PFSK-1 (cell line): ENCODE measurements at regions not wholly inside any gene's neighbourhood (a gene's known extent, or its start where the extent isn't known, plus 50 kb on each side); places are given as distances from the start of the nearest gene placed in this dataset.

Source experiments
- POLR2AphosphoS5 ChIP-seq: IDR thresholded peaks from 2 replicates; pipeline ENCODE4 v1.6.1; 2012; ENCODE audit warnings: low read depth, mild to moderate bottlenecking, control low read depth, low read length, moderate library complexity
- SIN3A ChIP-seq: IDR thresholded peaks from 2 replicates; pipeline ENCODE4 v1.6.1; 2012; ENCODE audit warnings: mild to moderate bottlenecking, low read length, moderate library complexity, borderline replicate concordance; ENCODE audit not compliant: insufficient read depth
- TAF1 ChIP-seq: IDR thresholded peaks from 2 replicates; pipeline ENCODE4 v1.6.1; 2012; ENCODE audit warnings: low read length, control low read depth, borderline replicate concordance; ENCODE audit not compliant: insufficient read depth

- TF ChIP-seq POLR2AphosphoS5 (no peak), SIN3A (no peak), TAF1 (no peak)
These were observed 1008.4 kb upstream of the AGA start for GRCh38 chr4:178450614-178451013.
